LNCaP clone FGC (cell line): ENCODE measurements at regions not wholly inside any gene's neighbourhood (a gene's known extent, or its start where the extent isn't known, plus 50 kb on each side); places are given as distances from the start of the nearest gene placed in this dataset.

Experiments used
- DNase-seq: peaks from one replicate; pipeline ENCODE4 v3.0.0-alpha.2; 2011; ENCODE audit warnings: low read depth
- H3K4me3 ChIP-seq: 2 replicates; pipeline ENCODE4 v1.5.1; 2011; ENCODE audit warnings: mild to moderate bottlenecking, low read depth, low read length, control low read depth
- CTCF ChIP-seq: IDR thresholded peaks from 2 replicates; pipeline ENCODE4 v1.5.1; 2012; ENCODE audit warnings: mild to moderate bottlenecking; ENCODE audit not compliant: control insufficient read depth, insufficient read depth; ENCODE audit errors: extremely low read depth

GRCh38 chr13:62092536-62092935 is 676.9 kb upstream of the PCDH20 start:
- TF ChIP-seq CTCF = no peak
- H3K4me3 ChIP-seq = no peak overlapping the region
- no peak for DNase-seq

- no peak overlapping the region for H3K4me3 ChIP-seq
- no peak for DNase-seq
- no peak for TF ChIP-seq CTCF
These were observed 672.5 kb upstream of the PCDH20 start for GRCh38 chr13:62088165-62088564.

GRCh38 chr13:62087124-62087523 is 671.5 kb upstream of the PCDH20 start:
- no peak for TF ChIP-seq CTCF
- no peak overlapping the region for H3K4me3 ChIP-seq
- DNase-seq = no peak

- no peak for TF ChIP-seq CTCF
- H3K4me3 ChIP-seq = no peak overlapping the region
- DNase-seq = no peak
These were observed 669.9 kb upstream of the PCDH20 start for GRCh38 chr13:62085337-62086229.

- no peak overlapping the region for H3K4me3 ChIP-seq
- DNase-seq = no peak
- TF ChIP-seq CTCF = no peak
These were observed 669.1 kb upstream of the PCDH20 start for GRCh38 chr13:62084728-62085127.

- H3K4me3 ChIP-seq = no peak overlapping the region
- no peak for TF ChIP-seq CTCF
- DNase-seq = no peak
These were observed 652.2 kb upstream of the PCDH20 start for GRCh38 chr13:62067821-62068220.

- no peak for TF ChIP-seq CTCF
- H3K4me3 ChIP-seq = no peak overlapping the region
- DNase-seq = no peak
These were observed 649.4 kb upstream of the PCDH20 start for GRCh38 chr13:62065016-62065415.
